ENCODE measurements at regions not wholly inside any gene's neighbourhood (a gene's known extent, or its start where the extent isn't known, plus 50 kb on each side); places are given as distances from the start of the nearest gene placed in this dataset.

DNA sequence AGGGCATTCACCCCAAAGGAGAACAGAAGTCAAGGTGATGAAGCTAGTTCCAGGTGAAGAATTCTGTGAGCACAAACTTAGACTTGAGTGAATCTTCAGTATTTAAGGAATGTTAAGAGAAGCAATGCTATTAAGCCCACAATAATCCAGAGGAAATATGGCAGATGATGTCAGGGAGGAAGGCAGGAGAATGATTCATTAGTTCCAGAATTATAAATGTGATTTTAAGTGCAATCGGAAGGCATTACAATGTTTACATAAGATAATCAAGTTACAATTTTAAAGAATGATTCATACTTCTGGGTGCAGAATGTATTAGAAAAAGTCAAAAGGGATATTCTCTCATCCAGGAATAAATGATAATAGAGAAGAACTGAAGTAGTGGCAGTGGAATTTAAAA, 545.2 kb upstream of the BRINP3 start:
- no peaks in the 10 kb centered on the region for H3K9me3 ChIP-seq
- no peak for DNase-seq
- no peak overlapping the region for H3K9ac ChIP-seq (ENCODE audit: low read depth in 2 of 2, low read length in 2 of 2)
- H3K27me3 ChIP-seq = no peaks in the 10 kb centered on the region
- no peaks in the 10 kb centered on the region for H3K4me1 ChIP-seq
- TF ChIP-seq, protein P1, sequence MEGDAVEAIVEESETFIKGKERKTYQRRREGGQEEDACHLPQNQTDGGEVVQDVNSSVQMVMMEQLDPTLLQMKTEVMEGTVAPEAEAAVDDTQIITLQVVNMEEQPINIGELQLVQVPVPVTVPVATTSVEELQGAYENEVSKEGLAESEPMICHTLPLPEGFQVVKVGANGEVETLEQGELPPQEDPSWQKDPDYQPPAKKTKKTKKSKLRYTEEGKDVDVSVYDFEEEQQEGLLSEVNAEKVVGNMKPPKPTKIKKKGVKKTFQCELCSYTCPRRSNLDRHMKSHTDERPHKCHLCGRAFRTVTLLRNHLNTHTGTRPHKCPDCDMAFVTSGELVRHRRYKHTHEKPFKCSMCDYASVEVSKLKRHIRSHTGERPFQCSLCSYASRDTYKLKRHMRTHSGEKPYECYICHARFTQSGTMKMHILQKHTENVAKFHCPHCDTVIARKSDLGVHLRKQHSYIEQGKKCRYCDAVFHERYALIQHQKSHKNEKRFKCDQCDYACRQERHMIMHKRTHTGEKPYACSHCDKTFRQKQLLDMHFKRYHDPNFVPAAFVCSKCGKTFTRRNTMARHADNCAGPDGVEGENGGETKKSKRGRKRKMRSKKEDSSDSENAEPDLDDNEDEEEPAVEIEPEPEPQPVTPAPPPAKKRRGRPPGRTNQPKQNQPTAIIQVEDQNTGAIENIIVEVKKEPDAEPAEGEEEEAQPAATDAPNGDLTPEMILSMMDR (IDR thresholded peaks at IDR 0.05) = no peak
- intact Hi-C loops (cut with DNase I) = no loop called here
- no peak overlapping the region for H3K4me3 ChIP-seq
- no peaks in the 10 kb centered on the region for H3K36me3 ChIP-seq
- no peak overlapping the region for H3K27ac ChIP-seq

DNA sequence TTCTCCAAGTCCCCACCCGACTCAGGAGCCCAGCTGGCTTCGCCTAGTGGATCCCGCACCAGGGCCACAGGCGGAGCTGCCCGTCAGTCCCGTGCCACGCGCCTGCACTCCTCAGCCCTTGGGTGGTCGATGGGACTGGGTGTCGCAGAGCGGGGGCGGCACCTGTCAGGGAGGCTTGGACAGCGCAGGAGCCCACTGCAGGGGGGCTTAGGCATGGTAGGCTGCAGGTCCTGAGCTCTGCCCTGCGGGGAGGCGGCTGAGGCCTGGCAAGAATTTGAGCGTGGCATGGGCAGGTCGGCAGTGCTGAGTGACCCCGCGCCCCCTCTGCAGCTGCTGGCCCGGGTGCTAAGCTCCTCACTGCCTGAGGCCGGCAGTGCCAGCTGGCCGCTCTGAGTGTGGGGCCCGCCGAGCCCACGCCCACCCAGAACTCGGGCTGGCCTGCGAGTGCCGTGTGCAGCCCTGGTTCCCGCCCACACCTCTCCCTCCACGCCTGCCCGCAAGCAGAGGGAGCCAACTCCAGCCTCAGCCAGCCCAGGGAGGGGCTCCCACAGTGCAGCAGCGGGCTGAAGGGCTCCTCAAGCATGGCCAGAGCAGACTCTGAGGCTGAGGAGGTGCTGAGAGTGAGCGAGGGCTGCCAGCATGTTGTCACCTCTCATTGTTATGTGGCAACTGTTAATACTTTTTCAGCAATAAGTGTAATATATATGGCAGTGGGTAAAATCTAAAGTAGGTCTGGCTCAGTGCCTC, 548.4 kb upstream of the BRINP3 start:
- DNase-seq = no peak
- Histone ChIP-seq H3K9ac (ENCODE audit: low read depth in 2 of 2, low read length in 2 of 2) (no peak overlapping the region), H3K4me3 (no peak overlapping the region), H3K9me3 (no peaks in the 10 kb centered on the region), H3K4me1 (no peaks in the 10 kb centered on the region), H3K27ac (no peak overlapping the region), H3K27me3 (no peaks in the 10 kb centered on the region), H3K36me3 (no peaks in the 10 kb centered on the region)
- TF ChIP-seq, protein P1 (IDR thresholded peaks at IDR 0.05) = no peak
- intact Hi-C loops (cut with DNase I) = no loop called here

DNA sequence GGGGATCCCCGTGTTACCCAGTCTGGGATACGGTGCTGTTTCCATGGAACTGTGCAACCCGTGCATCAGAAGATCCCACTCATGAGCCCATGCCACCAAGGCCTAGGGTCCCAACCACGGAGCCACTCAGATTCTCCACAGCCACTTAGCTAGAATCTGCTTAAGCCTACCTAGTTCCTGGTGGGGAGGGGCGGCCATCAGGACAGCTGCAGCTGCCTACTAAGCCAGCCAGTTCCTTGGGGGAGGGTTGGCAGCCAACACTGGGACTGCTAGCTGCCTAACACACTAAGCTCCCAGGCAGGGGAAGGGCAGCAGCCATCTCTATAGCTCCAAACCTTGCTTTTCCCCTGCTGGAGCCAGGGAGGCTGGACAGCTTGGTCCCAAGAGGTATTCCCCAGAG, 549.2 kb upstream of the BRINP3 start:
- Histone ChIP-seq H3K9ac (ENCODE audit: low read depth in 2 of 2, low read length in 2 of 2) (no peak overlapping the region), H3K27me3 (no peaks in the 10 kb centered on the region), H3K9me3 (no peaks in the 10 kb centered on the region), H3K4me1 (no peaks in the 10 kb centered on the region), H3K27ac (no peak overlapping the region), H3K36me3 (no peaks in the 10 kb centered on the region), H3K4me3 (no peak overlapping the region)
- TF ChIP-seq, protein P1 (IDR thresholded peaks at IDR 0.05) = no peak
- intact Hi-C loops (cut with DNase I) = no loop called here
- DNase-seq = no peak

DNA sequence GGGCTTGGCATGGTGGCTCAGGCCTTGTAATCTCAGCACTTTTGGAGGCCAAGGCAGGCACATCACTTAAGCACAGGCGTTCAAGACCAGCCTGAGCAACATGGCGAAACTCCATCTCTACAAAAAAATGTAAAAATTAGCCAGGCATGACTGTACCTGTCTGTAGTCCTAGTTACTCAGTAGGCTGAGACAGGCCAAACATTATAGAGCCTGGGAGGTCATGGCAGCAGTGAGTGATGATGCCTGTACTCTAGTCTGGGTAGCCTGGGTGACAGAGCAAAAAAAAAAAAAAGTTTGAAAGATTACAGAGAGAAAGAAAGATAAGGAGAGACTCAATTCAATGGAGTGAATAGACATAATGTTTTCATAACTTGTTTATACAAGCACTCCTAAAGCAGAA, 556.5 kb upstream of the BRINP3 start:
- Histone ChIP-seq H3K9ac (ENCODE audit: low read depth in 2 of 2, low read length in 2 of 2) (no peak overlapping the region), H3K27ac (no peak overlapping the region), H3K4me1 (no peaks in the 10 kb centered on the region), H3K27me3 (no peaks in the 10 kb centered on the region), H3K9me3 (no peaks in the 10 kb centered on the region), H3K4me3 (no peak overlapping the region), H3K36me3 (no peaks in the 10 kb centered on the region)
- intact Hi-C loops (cut with DNase I) = no loop called here
- DNase-seq = no peak
- TF ChIP-seq, protein P1 (IDR thresholded peaks at IDR 0.05) = no peak

DNA sequence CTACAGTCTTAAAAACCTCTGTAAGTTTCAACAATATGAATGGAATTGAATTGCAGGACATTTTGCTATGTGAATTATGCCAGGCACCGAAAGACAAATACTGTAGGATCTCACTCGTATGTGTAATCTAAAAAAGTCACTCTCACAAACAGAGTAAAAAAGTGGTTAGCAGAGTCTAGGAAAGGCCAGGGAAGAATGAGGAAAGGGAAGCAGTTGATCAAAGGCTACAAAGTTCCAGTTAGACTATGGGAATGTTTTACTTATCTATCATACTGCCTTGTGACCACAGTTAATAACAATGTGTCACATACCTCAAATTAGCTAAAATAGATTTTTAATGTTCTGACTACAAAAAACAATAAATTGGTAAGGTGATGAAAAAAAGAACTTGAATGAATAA, 565.4 kb upstream of the BRINP3 start:
- intact Hi-C loops (cut with DNase I) = no loop called here
- Histone ChIP-seq H3K36me3 (no peaks in the 10 kb centered on the region), H3K27ac (no peak overlapping the region), H3K4me1 (no peaks in the 10 kb centered on the region), H3K4me3 (no peak overlapping the region), H3K27me3 (no peaks in the 10 kb centered on the region), H3K9me3 (no peaks in the 10 kb centered on the region), H3K9ac (ENCODE audit: low read depth in 2 of 2, low read length in 2 of 2) (no peak overlapping the region)
- TF ChIP-seq, protein P1 (IDR thresholded peaks at IDR 0.05) = no peak
- DNase-seq = no peak

Measured in colonic mucosa (tissue), 4 donors.